ENCODE measurements at regions not wholly inside any gene's neighbourhood (a gene's known extent, or its start where the extent isn't known, plus 50 kb on each side); places are given as distances from the start of the nearest gene placed in this dataset.

DNA sequence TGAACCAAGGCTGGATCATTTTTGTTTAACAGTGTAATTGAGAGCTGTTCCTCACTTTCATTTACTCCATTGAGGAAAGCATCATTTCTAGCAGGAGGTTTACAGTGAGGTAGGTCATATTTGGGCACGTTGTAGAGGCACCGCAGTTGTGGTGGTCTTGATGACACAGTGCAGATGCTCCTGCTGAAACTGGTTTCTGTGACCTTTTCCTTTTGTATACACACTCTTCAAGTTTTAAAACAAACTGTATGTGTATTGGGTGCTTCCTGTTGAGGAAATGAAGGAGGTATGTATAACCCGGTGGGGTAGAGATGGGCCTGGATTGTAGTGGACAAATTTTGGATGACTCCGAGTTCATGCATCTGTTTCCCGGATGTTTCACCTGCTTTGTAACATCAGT, 456.3 kb upstream of the RGS6 start:
- in situ Hi-C loops (cut with HindIII; ENCODE audit: low pct_ligation_motif_present, low sequenced_read_pairs), result no loop called here
- Histone ChIP-seq H3K36me3 (replicated peaks) (no peaks in the 10 kb centered on the region), H3K27me3 (replicated peaks) (no peaks in the 10 kb centered on the region), H3K27ac (no peak overlapping the region), H3K4me3 (ENCODE audit: low read depth, low read length) (no peak overlapping the region)
- TF ChIP-seq, protein P1, sequence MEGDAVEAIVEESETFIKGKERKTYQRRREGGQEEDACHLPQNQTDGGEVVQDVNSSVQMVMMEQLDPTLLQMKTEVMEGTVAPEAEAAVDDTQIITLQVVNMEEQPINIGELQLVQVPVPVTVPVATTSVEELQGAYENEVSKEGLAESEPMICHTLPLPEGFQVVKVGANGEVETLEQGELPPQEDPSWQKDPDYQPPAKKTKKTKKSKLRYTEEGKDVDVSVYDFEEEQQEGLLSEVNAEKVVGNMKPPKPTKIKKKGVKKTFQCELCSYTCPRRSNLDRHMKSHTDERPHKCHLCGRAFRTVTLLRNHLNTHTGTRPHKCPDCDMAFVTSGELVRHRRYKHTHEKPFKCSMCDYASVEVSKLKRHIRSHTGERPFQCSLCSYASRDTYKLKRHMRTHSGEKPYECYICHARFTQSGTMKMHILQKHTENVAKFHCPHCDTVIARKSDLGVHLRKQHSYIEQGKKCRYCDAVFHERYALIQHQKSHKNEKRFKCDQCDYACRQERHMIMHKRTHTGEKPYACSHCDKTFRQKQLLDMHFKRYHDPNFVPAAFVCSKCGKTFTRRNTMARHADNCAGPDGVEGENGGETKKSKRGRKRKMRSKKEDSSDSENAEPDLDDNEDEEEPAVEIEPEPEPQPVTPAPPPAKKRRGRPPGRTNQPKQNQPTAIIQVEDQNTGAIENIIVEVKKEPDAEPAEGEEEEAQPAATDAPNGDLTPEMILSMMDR (IDR thresholded peaks at IDR 0.05; ENCODE audit: low read depth, low read length, missing control alignments), result no peak
- no peak for DNase-seq

DNA sequence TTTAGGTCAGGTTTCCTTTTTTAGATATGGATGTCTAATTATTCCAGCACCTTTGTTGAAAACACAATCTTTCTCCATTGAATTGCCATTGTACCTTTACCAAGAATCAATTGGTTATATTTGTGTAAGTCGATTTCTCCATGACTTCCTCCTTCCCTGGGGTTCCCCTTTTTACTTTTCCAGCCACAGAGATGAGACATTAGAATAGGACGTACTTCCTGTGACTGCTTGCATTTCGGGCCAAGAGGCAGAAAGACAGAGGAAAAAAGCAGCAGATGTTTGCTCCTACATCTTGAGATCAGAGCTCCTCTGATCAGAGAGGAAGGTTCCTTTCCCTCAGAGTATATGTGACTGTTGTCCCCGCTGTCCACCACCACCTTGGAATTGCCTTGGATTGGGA, 453.7 kb upstream of the RGS6 start:
- TF ChIP-seq, protein P1 (IDR thresholded peaks at IDR 0.05; ENCODE audit: low read depth, low read length, missing control alignments), result no peak
- Histone ChIP-seq H3K4me3 (ENCODE audit: low read depth, low read length) (no peak overlapping the region), H3K27ac (peak overlapping the region; percentile 44), H3K27me3 (replicated peaks) (no peaks in the 10 kb centered on the region), H3K36me3 (replicated peaks) (no peaks in the 10 kb centered on the region)
- in situ Hi-C loops (cut with HindIII; ENCODE audit: low pct_ligation_motif_present, low sequenced_read_pairs), result no loop called here
- peak; percentile 70 for DNase-seq

DNA sequence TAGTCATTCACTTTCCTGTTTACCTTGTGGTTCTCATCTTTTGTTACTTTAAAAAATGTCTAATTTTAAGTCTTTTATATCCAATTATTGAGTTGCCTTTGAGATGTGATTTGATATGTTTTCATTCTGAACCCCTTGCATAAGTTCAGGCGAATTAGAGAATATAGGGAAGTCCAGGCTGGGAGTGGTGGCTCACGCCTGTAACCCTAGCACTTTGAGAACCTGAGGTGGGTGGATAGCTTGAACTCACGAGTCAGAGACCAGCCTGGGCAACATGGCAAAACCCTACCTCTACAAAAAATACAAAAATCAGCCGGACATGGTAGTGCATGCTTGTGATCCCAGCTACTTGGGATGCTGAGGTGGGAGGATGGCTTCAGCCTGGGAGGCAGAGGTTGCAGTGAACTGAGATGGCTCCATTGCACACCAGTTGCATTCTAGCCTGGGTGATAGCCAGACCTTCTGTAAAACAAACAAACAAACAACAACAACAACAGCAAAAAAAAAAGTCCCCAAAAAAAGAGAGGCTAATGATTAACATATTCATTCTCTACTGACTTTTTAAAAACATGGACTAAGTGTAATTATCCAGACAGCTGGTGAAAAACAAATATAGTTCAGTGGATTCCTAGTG, 451.1 kb upstream of the RGS6 start:
- H3K27me3 ChIP-seq (replicated peaks), result no peaks in the 10 kb centered on the region
- in situ Hi-C loops (cut with HindIII; ENCODE audit: low pct_ligation_motif_present, low sequenced_read_pairs), result no loop called here
- DNase-seq, result no peak
- TF ChIP-seq, protein P1 (IDR thresholded peaks at IDR 0.05; ENCODE audit: low read depth, low read length, missing control alignments), result no peak
- peaks cover 2% of the 10 kb centered on the region for H3K36me3 ChIP-seq (replicated peaks)
- no peak overlapping the region for H3K27ac ChIP-seq
- no peak overlapping the region for H3K4me3 ChIP-seq (ENCODE audit: low read depth, low read length)

DNA sequence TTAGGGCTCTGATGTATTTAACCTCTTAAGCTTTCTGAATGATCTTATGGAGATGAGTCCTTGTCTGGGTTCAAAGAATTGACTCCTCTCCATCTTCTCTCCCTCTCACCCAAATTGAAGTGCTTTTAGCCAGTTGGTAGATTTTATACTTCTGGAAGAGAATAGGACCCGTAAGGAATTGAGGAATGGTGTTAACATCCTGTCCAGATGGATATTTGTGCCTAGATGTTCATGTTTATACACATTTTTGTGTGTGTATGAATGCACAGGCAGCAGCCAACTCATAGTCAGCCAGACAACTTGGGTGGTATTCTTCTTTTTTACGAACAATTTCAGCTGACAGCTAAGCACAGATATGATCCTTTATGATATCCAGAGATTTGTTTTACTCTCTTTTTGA, 449.6 kb upstream of the RGS6 start:
- in situ Hi-C loops (cut with HindIII; ENCODE audit: low pct_ligation_motif_present, low sequenced_read_pairs), result no loop called here
- TF ChIP-seq, protein P1 (IDR thresholded peaks at IDR 0.05; ENCODE audit: low read depth, low read length, missing control alignments), result no peak

DNA sequence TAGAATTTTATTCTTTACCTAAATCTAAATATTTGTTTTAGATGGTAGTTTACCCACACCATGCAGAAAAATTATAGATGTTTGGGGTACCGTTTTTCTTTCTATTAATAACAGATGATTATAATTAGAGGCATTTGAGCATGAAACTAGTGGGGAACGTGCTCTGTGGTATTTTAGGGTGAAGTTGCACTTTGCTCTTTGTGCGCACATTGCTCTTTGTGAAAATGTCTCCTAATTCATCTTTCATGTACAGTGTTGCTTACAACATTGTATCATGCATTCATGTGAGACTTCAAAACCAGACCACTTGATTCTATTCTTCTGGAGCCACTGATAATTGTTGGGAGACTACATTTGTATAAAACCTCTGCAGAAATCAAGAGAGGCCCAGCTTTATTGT, 449.1 kb upstream of the RGS6 start:
- no peak for DNase-seq
- TF ChIP-seq, protein P1 (IDR thresholded peaks at IDR 0.05; ENCODE audit: low read depth, low read length, missing control alignments), result no peak
- Histone ChIP-seq H3K36me3 (replicated peaks) (peaks cover 2% of the 10 kb centered on the region), H3K4me3 (ENCODE audit: low read depth, low read length) (no peak overlapping the region), H3K27ac (no peak overlapping the region), H3K27me3 (replicated peaks) (no peaks in the 10 kb centered on the region)
- in situ Hi-C loops (cut with HindIII; ENCODE audit: low pct_ligation_motif_present, low sequenced_read_pairs), result no loop called here

More for the DNA sequence above, 449.6 kb upstream of the RGS6 start:
- H3K36me3 ChIP-seq (replicated peaks), result peaks cover 2% of the 10 kb centered on the region
- no peaks in the 10 kb centered on the region for H3K27me3 ChIP-seq (replicated peaks)
- no peak overlapping the region for H3K27ac ChIP-seq
- peak; percentile 36 for DNase-seq
- no peak overlapping the region for H3K4me3 ChIP-seq (ENCODE audit: low read depth, low read length)

DNA sequence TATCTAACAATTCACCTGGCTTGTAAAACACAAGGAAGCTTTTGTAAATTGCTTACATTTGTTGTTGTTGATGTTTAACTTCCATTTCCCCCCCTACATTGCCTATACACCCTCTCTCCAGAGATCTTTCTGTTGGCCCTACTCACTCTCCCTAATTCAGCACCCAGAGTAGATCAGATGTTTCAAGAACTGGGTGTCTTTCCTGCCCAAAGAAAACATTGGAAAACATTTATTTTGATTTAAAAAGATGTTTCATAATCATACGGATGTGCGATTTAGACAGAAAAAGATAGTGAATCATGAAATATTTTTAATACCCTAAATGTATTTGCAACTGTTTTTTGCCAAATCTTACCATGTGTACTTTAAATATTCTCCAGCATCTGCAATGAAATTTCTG, 446.4 kb upstream of the RGS6 start:
- Histone ChIP-seq H3K36me3 (replicated peaks) (peaks cover 2% of the 10 kb centered on the region), H3K4me3 (ENCODE audit: low read depth, low read length) (no peak overlapping the region), H3K27me3 (replicated peaks) (no peaks in the 10 kb centered on the region), H3K27ac (no peak overlapping the region)
- TF ChIP-seq, protein P1 (IDR thresholded peaks at IDR 0.05; ENCODE audit: low read depth, low read length, missing control alignments), result no peak
- no peak for DNase-seq
- in situ Hi-C loops (cut with HindIII; ENCODE audit: low pct_ligation_motif_present, low sequenced_read_pairs), result no loop called here

Data from brain microvascular endothelial cell (primary cell).